Erythroblast (primary cell): ENCODE measurements at regions not wholly inside any gene's neighbourhood (a gene's known extent, or its start where the extent isn't known, plus 50 kb on each side); places are given as distances from the start of the nearest gene placed in this dataset.

Experiments used
- DNase-seq, 2 experiments: peaks; one replicate each; lab custom pipeline; 2025; lab: John Stamatoyannopoulos, UW
- GATA1 ChIP-seq: IDR thresholded peaks from 2 replicates; pipeline ENCODE4 v1.6.1; 2011; ENCODE audit warnings: low read depth, mild to moderate bottlenecking, control low read depth, low read length, moderate library complexity
- POLR2A ChIP-seq: IDR thresholded peaks from 2 replicates; pipeline ENCODE4 v1.6.1; 2011; ENCODE audit warnings: mild to moderate bottlenecking, low read length

DNA sequence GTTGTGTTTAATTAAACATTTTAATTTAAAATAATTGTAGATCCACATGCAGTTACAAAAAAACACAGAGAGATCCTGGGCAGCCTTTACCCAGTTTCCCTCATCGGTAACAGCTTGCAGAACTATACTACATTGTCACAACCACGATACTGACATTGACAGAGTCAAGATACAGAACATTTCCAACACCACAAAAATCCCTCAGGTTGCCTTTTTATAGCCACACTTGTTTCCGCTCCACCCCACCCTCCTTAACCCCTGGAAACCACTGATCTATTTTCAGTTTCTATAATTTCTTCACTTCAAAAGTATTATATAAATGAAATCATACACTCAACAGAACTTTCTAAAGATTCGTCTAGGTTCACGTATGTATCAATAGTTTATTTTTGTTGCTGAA is 458.8 kb upstream of the SOX5 start:
- TF ChIP-seq POLR2A (no peak), GATA1 (no peak)
- DNase-seq: no peak

DNA sequence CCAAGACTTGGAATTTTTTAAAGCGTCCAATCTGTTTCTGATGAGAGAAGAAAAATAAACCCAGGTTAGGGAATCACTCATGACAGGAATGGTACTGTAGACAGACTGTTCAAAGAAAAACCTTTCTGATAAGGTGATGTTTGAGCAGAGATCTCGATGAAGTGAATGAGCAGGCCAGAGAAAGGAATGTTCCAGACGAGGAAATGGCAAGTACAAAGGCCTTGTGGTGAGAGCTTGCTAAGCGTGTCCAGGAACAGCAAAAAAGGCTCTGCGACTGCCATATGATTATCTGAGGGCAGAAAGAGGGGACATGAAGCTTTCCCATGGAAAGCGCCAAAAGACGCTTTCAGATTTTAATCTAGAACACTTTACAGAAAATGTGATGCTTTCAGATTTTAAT is 458.4 kb upstream of the SOX5 start:
- DNase-seq: no peak
- TF ChIP-seq POLR2A (no peak), GATA1 (no peak)

DNA sequence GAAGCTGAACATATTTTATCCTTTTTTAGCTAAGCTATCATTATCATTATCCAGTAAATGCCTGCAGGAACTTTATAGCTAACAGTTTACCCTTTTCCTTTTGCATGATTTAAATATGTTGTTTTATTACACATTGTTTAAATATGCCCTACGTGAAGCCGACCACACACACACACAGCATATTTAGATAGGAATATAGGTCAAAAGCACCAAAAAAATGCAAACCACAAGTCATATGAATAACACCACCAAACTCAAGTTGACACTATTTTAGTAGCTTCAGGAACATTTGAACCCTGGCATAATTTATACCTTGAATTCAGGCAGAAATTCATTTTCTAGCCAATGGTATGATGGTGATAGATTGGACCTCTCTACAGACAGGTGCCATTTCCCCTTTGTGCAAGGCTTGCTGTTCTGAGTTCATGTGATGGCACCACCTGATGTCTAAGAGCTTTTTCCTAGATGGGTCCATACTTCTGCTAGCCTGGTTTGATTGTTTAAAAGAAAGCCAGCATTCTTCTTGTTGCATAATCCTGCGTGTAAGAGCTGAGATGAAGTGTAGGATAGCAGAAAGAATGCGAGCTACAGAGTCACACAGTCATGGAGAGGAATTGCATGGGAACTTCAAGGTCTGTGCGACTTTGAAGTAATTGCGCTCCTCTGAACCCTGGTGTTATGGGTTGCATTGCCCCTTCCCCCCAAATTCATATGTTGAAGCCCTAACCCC is 454.8 kb upstream of the SOX5 start:
- TF ChIP-seq POLR2A (no peak), GATA1 (no peak)
- DNase-seq: no peak

DNA sequence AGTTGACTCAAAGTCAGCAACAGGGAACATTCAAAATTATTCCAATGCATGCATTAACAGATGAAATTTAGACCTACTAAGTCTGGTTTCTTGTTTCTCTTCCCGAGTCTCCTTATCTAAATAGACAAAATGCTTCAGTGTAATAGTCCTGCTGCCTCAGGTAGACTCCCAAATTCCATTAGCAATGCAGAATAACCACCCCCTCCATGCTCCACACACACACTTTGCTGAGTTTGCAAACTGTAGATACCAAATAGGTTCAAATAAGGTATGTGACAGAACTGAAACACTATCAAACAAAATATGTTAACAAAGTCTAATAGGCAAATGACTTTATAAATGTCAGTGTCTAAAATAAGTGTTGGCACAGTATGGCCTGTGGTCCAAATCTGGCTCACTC is 451.1 kb upstream of the SOX5 start:
- no peak for TF ChIP-seq GATA1
- TF ChIP-seq POLR2A: no peak
- no peak for DNase-seq

DNA sequence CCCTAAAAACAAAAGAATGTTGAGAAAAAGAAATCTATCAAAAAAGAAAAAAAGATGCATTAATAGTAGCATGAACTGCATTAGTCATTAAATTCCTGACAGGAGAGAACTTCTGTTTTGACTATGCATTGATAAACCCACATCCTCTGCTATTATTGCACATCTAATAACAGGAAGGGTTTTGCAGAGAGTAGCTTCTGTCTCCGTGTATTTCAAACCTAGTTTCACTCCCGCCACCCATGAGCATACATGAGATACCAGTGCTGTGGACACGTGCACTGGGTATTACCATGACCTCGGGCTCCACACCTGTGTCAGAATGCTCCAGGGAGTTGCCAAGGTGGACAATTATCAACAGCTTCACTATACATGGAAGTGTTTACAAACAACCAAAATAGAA is 449.1 kb upstream of the SOX5 start:
- TF ChIP-seq GATA1: no peak
- no peak for TF ChIP-seq POLR2A
- DNase-seq: no peak

DNA sequence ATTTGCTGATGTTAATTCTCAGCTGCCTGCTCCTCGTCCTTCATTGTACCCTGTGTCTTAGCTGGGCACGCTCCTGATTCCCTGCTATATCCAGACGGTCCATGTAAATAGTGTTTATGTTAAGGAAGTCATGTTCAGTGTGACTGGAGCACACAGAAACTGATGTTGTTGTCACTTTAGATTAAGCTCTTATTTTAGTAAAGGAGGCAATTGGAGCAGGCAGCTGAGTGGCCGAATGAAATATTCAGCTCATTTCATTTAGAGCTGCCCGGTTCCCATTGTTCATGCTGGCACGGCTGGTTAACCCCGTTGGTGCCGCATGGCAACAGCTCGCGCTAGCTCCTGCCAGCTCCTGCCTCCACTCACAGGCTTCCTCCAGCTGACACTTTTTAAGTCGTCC is 446.8 kb upstream of the SOX5 start:
- TF ChIP-seq GATA1 (no peak), POLR2A (no peak)
- no peak for DNase-seq

DNA sequence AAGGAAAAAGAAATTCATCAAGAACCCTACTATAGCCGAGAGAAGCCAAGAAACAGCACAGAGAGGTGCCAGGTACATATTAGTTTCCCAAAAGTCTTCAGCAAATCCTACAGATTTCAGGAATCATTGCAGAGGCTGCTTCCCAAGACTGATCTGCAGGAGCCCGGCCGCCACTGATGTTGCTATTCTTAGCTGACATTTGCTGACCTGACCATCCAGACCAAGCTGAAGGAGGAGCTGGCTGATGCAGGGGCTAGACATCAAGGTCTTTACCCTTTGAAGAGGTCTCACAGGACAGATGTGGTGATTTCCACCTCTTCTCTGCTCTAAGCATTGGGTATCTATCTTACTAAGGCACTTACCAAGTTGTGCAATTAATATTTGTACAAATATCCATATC is 444.8 kb upstream of the SOX5 start:
- TF ChIP-seq GATA1: no peak
- TF ChIP-seq POLR2A: no peak
- no peak for DNase-seq

DNA sequence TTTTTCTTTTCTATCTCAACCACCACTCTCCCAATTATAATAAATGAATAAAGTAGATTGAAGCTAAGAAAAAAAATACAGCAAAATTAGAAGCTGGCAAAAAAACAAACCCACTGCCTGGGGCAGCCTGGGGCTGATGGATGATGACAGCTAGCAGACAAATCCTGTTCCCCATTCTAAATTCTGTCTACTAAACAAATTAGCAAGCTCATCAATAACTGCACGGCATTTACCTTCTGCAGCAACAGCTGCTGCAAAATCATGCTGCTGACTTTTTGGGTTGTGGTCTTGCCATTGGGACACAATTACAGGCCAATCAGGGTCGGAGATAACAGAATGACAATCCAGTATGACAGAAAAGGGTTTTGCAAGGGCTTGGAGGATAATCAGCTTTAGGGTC is 443.6 kb upstream of the SOX5 start:
- no peak for DNase-seq
- TF ChIP-seq POLR2A (no peak), GATA1 (no peak)

DNA sequence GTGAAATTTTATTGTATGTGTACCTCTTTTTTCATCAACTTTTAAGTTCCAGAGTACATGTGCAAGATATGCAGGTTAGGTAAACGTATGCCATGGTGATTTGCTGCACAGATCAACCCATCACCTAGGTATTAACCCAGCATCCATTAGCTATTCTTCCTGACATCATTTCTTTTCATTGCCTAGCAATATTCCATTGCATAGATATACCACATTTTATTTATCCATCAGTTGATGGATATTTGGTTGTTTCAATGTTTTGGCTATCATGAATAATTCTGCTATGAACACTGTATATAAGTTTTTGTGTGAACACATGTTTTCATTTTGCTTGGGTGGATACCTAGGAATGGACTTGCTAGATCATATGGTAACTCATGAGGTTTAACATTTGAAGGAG is 439.9 kb upstream of the SOX5 start:
- TF ChIP-seq POLR2A: no peak
- DNase-seq: no peak

DNA sequence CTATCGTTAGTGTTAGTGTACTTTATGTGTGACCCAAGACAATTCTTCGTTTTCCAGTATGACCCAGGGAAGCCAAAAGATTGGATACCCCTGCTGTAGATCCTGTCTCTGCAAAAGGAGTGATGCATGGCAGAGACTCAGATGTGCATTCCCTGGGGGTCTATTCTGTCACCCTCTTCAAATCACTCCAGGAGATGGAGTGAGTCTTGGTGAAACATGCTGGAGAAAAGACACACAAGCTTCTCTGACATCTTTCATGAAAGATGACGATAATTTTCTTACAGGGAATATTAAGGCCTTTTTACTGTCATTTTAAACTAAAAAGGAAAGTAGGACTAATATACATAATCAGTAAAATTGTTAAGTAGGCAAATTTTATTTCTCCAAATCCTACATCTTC is 437.9 kb upstream of the SOX5 start:
- TF ChIP-seq POLR2A: no peak
- DNase-seq: no peak

DNA sequence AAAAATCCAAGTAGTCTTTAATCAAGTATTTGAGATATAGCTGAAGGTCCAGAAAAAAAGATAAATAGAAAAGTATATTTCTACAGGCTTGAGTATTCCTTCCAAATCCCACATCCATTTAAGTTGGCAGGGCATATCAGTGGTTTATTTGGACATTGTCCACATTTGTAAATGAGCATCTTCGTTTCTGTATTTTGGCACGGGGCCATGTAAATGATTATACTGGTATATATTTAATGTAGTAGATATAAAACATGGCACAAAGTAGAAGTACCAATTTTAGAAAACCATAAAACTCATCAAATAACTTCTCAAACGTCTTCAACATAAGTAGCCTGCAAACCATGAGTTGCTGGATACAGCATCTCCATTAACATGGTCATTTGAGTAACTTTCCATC is 437.4 kb upstream of the SOX5 start:
- TF ChIP-seq POLR2A (no peak), GATA1 (no peak)
- no peak for DNase-seq

DNA sequence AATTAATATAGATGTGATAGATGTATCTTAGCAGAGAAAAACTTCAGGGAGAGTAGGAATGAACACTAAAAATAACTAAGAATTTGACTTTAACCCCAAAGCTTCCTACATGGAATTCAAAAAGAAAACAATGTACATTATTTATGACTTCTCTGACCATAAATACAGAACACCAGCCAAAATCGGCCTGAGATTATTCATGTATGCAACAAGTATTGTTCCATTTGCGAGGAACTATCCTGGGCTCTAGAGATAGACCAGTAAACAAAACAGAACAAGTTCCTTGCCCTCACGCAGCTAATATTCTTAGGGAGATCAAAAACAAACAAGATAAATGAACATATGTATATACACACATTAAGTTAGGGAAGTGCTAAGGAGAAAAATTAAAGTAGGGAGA is 432.3 kb upstream of the SOX5 start:
- TF ChIP-seq POLR2A: no peak
- TF ChIP-seq GATA1: no peak
- no peak for DNase-seq

DNA sequence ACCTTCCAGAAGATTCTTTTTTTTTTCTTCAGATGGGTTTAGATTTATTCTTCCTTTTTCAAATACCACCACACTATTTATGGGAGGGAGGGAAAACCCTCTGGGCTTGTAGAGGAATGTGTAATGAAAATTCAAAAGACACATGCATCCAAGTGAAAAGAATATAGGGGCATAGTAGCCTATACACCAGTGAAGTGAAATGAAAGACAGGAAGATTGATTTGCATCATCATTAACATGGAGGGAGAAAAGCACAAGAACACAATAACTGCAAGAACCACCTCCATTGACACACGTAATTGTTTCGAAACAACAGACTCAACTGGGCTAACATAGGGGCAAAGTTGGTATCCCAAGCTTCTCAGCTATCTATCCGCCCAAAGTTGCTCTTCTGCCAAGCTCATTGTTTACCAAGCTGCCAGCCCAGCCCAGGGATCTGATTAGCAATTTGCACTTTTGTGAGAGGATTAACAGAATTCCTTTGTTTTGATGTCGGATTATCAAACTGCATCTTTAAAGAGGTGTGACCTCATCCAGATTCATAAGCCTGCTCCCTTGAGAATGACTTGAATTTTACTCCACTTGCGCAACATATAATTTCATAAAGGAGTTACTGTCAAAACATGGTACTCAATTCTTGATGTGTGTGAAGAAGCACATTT is 430.5 kb upstream of the SOX5 start:
- TF ChIP-seq GATA1 (no peak), POLR2A (no peak)
- DNase-seq: no peak

DNA sequence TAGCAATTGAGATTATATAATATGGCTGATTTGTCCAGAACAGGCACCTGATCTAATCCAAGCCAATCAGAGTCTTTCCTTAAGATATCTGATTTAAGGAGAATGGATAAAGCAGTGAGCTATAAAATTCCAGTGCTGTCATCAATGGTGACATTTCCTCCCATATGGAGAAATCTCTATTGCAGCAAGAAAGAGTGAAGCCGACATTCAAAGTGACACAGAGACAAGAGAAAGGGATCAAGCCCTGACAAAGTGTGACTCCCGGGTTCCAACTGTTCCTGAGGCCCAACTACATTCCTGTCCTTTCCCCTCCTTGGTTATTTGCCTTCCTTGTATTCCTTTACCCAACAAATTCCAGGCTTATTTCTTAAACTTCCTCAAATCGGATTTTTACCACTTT is 430.0 kb upstream of the SOX5 start:
- no peak for TF ChIP-seq POLR2A
- TF ChIP-seq GATA1: no peak

More for the DNA sequence above, 430.0 kb upstream of the SOX5 start:
- no peak for DNase-seq
